ENCODE measurements at regions not wholly inside any gene's neighbourhood (a gene's known extent, or its start where the extent isn't known, plus 50 kb on each side); places are given as distances from the start of the nearest gene placed in this dataset.

DNA sequence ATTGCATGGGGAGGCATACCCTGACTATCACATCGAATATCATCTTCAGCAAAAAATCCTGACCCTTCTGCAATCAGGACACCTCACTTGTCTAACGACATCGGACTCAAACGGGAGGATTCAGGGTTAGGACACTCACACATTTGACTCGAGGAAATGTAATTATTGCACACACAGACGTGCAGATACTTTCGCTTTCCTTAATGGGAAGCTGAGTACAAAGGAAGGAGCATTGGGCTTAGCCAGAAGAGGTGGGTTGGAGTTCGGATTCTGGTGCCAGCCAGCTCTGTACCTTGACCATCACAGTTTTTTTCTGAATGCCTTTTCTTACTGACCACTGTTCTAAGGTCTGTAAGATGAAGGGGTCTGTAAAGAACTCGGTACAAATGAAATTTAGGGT, 260.4 kb downstream of the GALC start:
- no peaks in the 10 kb centered on the region for H3K9me3 ChIP-seq (ENCODE audit: low read length)
- no peaks in the 10 kb centered on the region for H4K20me1 ChIP-seq (ENCODE audit: insufficient read depth)
- no peak overlapping the region for H3K4me3 ChIP-seq (ENCODE audit: low read length)
- no peaks in the 10 kb centered on the region for H3F3A ChIP-seq (ENCODE audit: insufficient read depth, low read length, poor library complexity, severe bottlenecking)
- TF ChIP-seq RAD21 (conservative IDR thresholded peaks at IDR 0.05) = no peak
- TF ChIP-seq REST (IDR thresholded peaks at IDR 0.05; ENCODE audit: borderline replicate concordance) = no peak
- no peak for TF ChIP-seq EZH2 (IDR thresholded peaks at IDR 0.05; ENCODE audit: borderline replicate concordance, insufficient read depth, low read length, poor library complexity, severe bottlenecking)
- no peak for TF ChIP-seq MXI1 (conservative IDR thresholded peaks at IDR 0.05; ENCODE audit: poor library complexity, severe bottlenecking)
- no peak for TF ChIP-seq SMC3 (conservative IDR thresholded peaks at IDR 0.05; ENCODE audit: poor library complexity)
- TF ChIP-seq POLR2AphosphoS5 (IDR thresholded peaks at IDR 0.05) = no peak
- no peak for TF ChIP-seq TAF1 (IDR thresholded peaks at IDR 0.05; ENCODE audit: low read depth)
- no peaks in the 10 kb centered on the region for H3K9me2 ChIP-seq (ENCODE audit: insufficient read depth, low read length)
- H3K27me3 ChIP-seq (ENCODE audit: insufficient read depth, low read depth, low read length) = no peaks in the 10 kb centered on the region
- no peak overlapping the region for H3K9ac ChIP-seq (ENCODE audit: low read length)
- H3K79me2 ChIP-seq (replicated peaks; ENCODE audit: insufficient read depth, low read length) = no peaks in the 10 kb centered on the region
- H3K4me2 ChIP-seq (ENCODE audit: low read length) = no peak overlapping the region
- no peaks in the 10 kb centered on the region for H3K36me3 ChIP-seq (ENCODE audit: insufficient read depth, low read length)
- no peak overlapping the region for H2AFZ ChIP-seq (ENCODE audit: low read depth, low read length)
- H3K27ac ChIP-seq (ENCODE audit: low read length) = no peak overlapping the region

GRCh38 chr14:87725318-87725717, 267.7 kb downstream of the GALC start:
- H2AFZ ChIP-seq (ENCODE audit: low read depth, low read length) = no peak overlapping the region
- no peaks in the 10 kb centered on the region for H3F3A ChIP-seq (ENCODE audit: insufficient read depth, low read length, poor library complexity, severe bottlenecking)
- H3K79me2 ChIP-seq (replicated peaks; ENCODE audit: insufficient read depth, low read length) = no peaks in the 10 kb centered on the region
- H3K4me2 ChIP-seq (ENCODE audit: low read length) = no peak overlapping the region
- H3K27ac ChIP-seq (ENCODE audit: low read length) = no peak overlapping the region
- H3K4me3 ChIP-seq (ENCODE audit: low read length) = no peak overlapping the region
- H3K27me3 ChIP-seq (ENCODE audit: insufficient read depth, low read depth, low read length) = no peaks in the 10 kb centered on the region
- H3K9me3 ChIP-seq (ENCODE audit: low read length) = no peaks in the 10 kb centered on the region
- TF ChIP-seq EP300 (conservative IDR thresholded peaks at IDR 0.05; ENCODE audit: poor library complexity, severe bottlenecking) (no peak), SMC3 (conservative IDR thresholded peaks at IDR 0.05; ENCODE audit: poor library complexity) (no peak), POLR2AphosphoS5 (IDR thresholded peaks at IDR 0.05) (no peak), MXI1 (conservative IDR thresholded peaks at IDR 0.05; ENCODE audit: poor library complexity, severe bottlenecking) (no peak), REST (IDR thresholded peaks at IDR 0.05; ENCODE audit: borderline replicate concordance) (no peak), RAD21 (conservative IDR thresholded peaks at IDR 0.05) (no peak), TAF1 (IDR thresholded peaks at IDR 0.05; ENCODE audit: low read depth) (no peak), EZH2 (IDR thresholded peaks at IDR 0.05; ENCODE audit: borderline replicate concordance, insufficient read depth, low read length, poor library complexity, severe bottlenecking) (no peak)
- TF ChIP-seq, protein P1, sequence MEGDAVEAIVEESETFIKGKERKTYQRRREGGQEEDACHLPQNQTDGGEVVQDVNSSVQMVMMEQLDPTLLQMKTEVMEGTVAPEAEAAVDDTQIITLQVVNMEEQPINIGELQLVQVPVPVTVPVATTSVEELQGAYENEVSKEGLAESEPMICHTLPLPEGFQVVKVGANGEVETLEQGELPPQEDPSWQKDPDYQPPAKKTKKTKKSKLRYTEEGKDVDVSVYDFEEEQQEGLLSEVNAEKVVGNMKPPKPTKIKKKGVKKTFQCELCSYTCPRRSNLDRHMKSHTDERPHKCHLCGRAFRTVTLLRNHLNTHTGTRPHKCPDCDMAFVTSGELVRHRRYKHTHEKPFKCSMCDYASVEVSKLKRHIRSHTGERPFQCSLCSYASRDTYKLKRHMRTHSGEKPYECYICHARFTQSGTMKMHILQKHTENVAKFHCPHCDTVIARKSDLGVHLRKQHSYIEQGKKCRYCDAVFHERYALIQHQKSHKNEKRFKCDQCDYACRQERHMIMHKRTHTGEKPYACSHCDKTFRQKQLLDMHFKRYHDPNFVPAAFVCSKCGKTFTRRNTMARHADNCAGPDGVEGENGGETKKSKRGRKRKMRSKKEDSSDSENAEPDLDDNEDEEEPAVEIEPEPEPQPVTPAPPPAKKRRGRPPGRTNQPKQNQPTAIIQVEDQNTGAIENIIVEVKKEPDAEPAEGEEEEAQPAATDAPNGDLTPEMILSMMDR (IDR thresholded peaks at IDR 0.05; ENCODE audit: poor library complexity, severe bottlenecking) = no peak
- H3K36me3 ChIP-seq (ENCODE audit: insufficient read depth, low read length) = no peaks in the 10 kb centered on the region
- H3K9ac ChIP-seq (ENCODE audit: low read length) = no peak overlapping the region
- H4K20me1 ChIP-seq (ENCODE audit: insufficient read depth) = no peaks in the 10 kb centered on the region
- no peaks in the 10 kb centered on the region for H3K9me2 ChIP-seq (ENCODE audit: insufficient read depth, low read length)
